GM12878 (cell line): ENCODE measurements at regions not wholly inside any gene's neighbourhood (a gene's known extent, or its start where the extent isn't known, plus 50 kb on each side); places are given as distances from the start of the nearest gene placed in this dataset.

Experiments used
- ATAC-seq: fragments of 200-7000 bp; cut with Tn5 transposase; 3 replicates; pipeline ENCODE4 v1.9.1; 2020; ENCODE audit warnings: mild to moderate bottlenecking, moderate library complexity
- BruUV-seq: library from RNA; stranded (reverse); fragments of 400-500 nt; replicated peaks from 2 replicates; lab custom pipeline; 2021; lab: Mats Ljungman, UMichigan
- CTCF ChIA-PET: fragments of 300-600 bp; sonication (Branson Sonifier 250); formaldehyde crosslinking; extraction: SDS; loops from one replicate; lab custom pipeline; 2021; ENCODE audit warnings: inconsistent platforms; lab: Yijun Ruan, JAX
- POLR2A ChIA-PET: fragments of 350-600 bp; formaldehyde crosslinking; extraction: SDS; loops from one replicate; lab custom pipeline; 2021; ENCODE audit warnings: inconsistent platforms; lab: Charles Lee
- RAD21 ChIA-PET: fragments of 300-600 bp; sonication (Branson Sonifier 250); formaldehyde crosslinking; loops from one replicate; lab custom pipeline; 2023; ENCODE audit warnings: antibody characterized with exemption; ENCODE audit not compliant: unreplicated experiment; lab: Charles Lee
- SMC1A ChIA-PET: fragments of 300-600 bp; sonication (Branson Sonifier 250); formaldehyde crosslinking; loops from one replicate; lab custom pipeline; 2023; ENCODE audit not compliant: unreplicated experiment, uncharacterized antibody; lab: Charles Lee
- DNase-seq: peaks from one replicate; pipeline ENCODE4 v3.0.0-alpha.2; 2011; ENCODE audit warnings: low read depth, low spot score
- FAIRE-seq: peaks from 3 replicates; lab custom pipeline; 2011; peaks lifted over from hg19 to GRCh38; lab: Jason Lieb, UNC
- H2AFZ ChIP-seq: 2 replicates; pipeline ENCODE4 v1.6.0; 2011; ENCODE audit warnings: low read depth, low read length, control low read depth; ENCODE audit not compliant: control insufficient read depth
- H3K27ac ChIP-seq: 2 replicates; pipeline ENCODE4 v1.5.1; 2011; ENCODE audit warnings: control low read depth; ENCODE audit not compliant: control insufficient read depth, insufficient read depth
- H3K27me3 ChIP-seq, 2 experiments: replicated peaks in 1 of 2; 2 replicates each; pipeline versions ENCODE4 v1.6.0 to v1.6.1; 2011; ENCODE audit warnings: low read length in 1 of 2; ENCODE audit not compliant: control insufficient read depth in 2 of 2, insufficient read depth in 2 of 2
- H3K36me3 ChIP-seq, 2 experiments: 2 replicates each; pipeline ENCODE4 v1.5.1; 2011; ENCODE audit warnings: low read length in 1 of 2; ENCODE audit not compliant: control insufficient read depth in 2 of 2, insufficient read depth in 2 of 2
- H3K4me1 ChIP-seq: 2 replicates; pipeline ENCODE4 v1.6.1; 2011; ENCODE audit warnings: mild to moderate bottlenecking, low read length, moderate library complexity, mixed read lengths; ENCODE audit not compliant: control insufficient read depth, insufficient read depth
- H3K4me2 ChIP-seq: 2 replicates; pipeline ENCODE4 v1.6.0; 2011; ENCODE audit warnings: control low read depth; ENCODE audit not compliant: control insufficient read depth, insufficient read depth
- H3K4me3 ChIP-seq: fragments of 200-600 bp; sonication (generic); 2 replicates; pipeline ENCODE4 v1.5.1; 2016
- H3K79me2 ChIP-seq: 2 replicates; pipeline ENCODE4 v1.6.0; 2011; ENCODE audit warnings: low read length; ENCODE audit not compliant: control insufficient read depth, insufficient read depth
- H3K9ac ChIP-seq: 2 replicates; pipeline ENCODE4 v1.8.0; 2011; ENCODE audit warnings: low read length, control low read depth, mixed read lengths; ENCODE audit not compliant: control insufficient read depth, insufficient read depth
- H3K9me3 ChIP-seq: replicated peaks from 3 replicates; pipeline ENCODE4 v1.5.1; 2011; ENCODE audit warnings: mild to moderate bottlenecking, low read length; ENCODE audit not compliant: control insufficient read depth, insufficient read depth
- H4K20me1 ChIP-seq: 2 replicates; pipeline ENCODE4 v1.6.0; 2011; ENCODE audit not compliant: control insufficient read depth, insufficient read depth
- EZH2 ChIP-seq: IDR thresholded peaks from 2 replicates; pipeline ENCODE4 v1.6.1; 2012; ENCODE audit warnings: low read depth, mild to moderate bottlenecking, control low read depth, inconsistent platforms, low read length, borderline replicate concordance; ENCODE audit not compliant: control insufficient read depth
- GABPA ChIP-seq: IDR thresholded peaks from 2 replicates; pipeline ENCODE4 v1.6.1; 2014; ENCODE audit warnings: antibody characterized with exemption, low read depth, mild to moderate bottlenecking, inconsistent platforms
- HDGF ChIP-seq: fragments of 450-650 bp; IDR thresholded peaks from 2 replicates; pipeline ENCODE4 v1.6.1; 2016; ENCODE audit warnings: antibody characterized with exemption
- IKZF2 ChIP-seq, 2 experiments: fragments of 450-650 bp; IDR thresholded peaks; 2 replicates each; pipeline ENCODE4 v1.6.1; 2017; ENCODE audit warnings: mild to moderate bottlenecking in 2 of 2, moderate library complexity in 2 of 2
- NFXL1 ChIP-seq: fragments of 450-650 bp; IDR thresholded peaks from 2 replicates; pipeline ENCODE4 v1.6.1; 2017; ENCODE audit warnings: antibody characterized with exemption, mild to moderate bottlenecking, borderline replicate concordance
- SIN3A ChIP-seq: IDR thresholded peaks from 2 replicates; pipeline ENCODE4 v1.6.1; 2012; ENCODE audit warnings: low read depth, low read length, improper control_type of control experiment
- SIX5 ChIP-seq: IDR thresholded peaks from 2 replicates; pipeline ENCODE4 v1.6.1; 2011; ENCODE audit warnings: mild to moderate bottlenecking, low read depth, low read length, moderate library complexity; ENCODE audit not compliant: severe bottlenecking
- SMC3 ChIP-seq: IDR thresholded peaks from 2 replicates; pipeline ENCODE4 v1.6.1; 2011; ENCODE audit warnings: low read length, improper control_type of control experiment, borderline replicate concordance
- SPI1 ChIP-seq: IDR thresholded peaks from 2 replicates; pipeline ENCODE4 v1.6.1; 2011; ENCODE audit warnings: low read depth, mild to moderate bottlenecking, low read length, moderate library complexity, borderline replicate concordance; ENCODE audit not compliant: insufficient read depth
- YBX1 ChIP-seq: fragments of 450-650 bp; IDR thresholded peaks from 2 replicates; pipeline ENCODE4 v1.6.1; 2016; ENCODE audit warnings: antibody characterized with exemption
- YY1 ChIP-seq: IDR thresholded peaks from 2 replicates; pipeline ENCODE4 v1.6.1; 2011; ENCODE audit warnings: low read depth, mild to moderate bottlenecking, low read length
- ZNF207 ChIP-seq: fragments of 450-650 bp; IDR thresholded peaks from 2 replicates; pipeline ENCODE4 v1.6.1; 2014; ENCODE audit warnings: antibody characterized with exemption, mild to moderate bottlenecking, borderline replicate concordance
- WGBS: methylation state at CpG from one replicate; pipeline ENCODE4 v1.1.6; 2016; ENCODE audit warnings: low lambda C conversion rate; ENCODE audit not compliant: insufficient replicate concordance, insufficient coverage; ENCODE audit errors: missing lambda C conversion rate; 5-methylcytosine and 5-hydroxymethylcytosine counted together
- in situ Hi-C: fragments of 300-500 bp; cut with MboI; formaldehyde crosslinking; loops from 9 replicates; pipeline ENCODE4 v1.14.3; 2018; ENCODE audit warnings: mixed read lengths
- intact Hi-C: fragments of 100-400 bp; cut with micrococcal nuclease; formaldehyde crosslinking; loops from one replicate; pipeline ENCODE4 v1.14.2; 2022; ENCODE audit not compliant: unreplicated experiment
- TF ChIP-seq, protein P1 (sequence below): fragments of 450-650 bp; conservative IDR thresholded peaks from 2 replicates; pipeline ENCODE4 v1.6.1; 2017; ENCODE audit warnings: mild to moderate bottlenecking, moderate library complexity
- TF ChIP-seq, protein P2 (sequence below): fragments of 450-650 bp; IDR thresholded peaks from 2 replicates; pipeline ENCODE4 v1.6.1; 2018; ENCODE audit warnings: mild to moderate bottlenecking, low read depth, moderate library complexity; ENCODE audit not compliant: partially characterized antibody
- TF ChIP-seq, protein P3 (sequence below): fragments of 450-650 bp; formaldehyde crosslinking; IDR thresholded peaks from 2 replicates; pipeline ENCODE4 v1.4.0; 2022; ENCODE audit warnings: mild to moderate bottlenecking, moderate library complexity

DNA sequence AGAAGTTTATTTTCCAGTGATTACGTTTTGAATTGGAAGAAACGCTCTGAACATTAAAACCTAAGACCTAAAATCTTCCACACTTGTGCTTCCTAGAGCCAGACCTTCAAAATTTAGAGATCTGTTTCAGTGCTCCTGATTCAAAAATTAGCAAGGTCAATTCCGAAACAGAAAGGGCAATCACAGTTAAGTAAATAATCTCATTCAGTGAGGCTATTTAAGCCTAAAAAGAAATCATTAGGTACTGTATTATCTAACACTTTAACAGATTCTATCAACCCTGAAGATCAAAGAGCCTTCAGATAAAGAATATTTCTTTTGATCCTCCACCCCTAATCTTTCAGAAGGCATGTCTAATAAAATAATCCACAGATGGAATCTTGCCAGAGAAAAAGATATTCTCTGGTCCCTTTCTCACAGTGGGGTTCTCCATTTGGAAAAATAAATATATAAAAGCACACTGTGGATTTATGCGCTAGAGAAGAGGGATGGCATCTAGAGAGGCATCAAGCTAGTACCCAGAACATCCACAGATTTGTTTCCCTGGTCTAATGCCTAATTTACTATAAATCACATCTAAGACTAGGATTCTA is 54.4 kb downstream of the ZZZ3 start (continued):
- TF ChIP-seq, protein P1, sequence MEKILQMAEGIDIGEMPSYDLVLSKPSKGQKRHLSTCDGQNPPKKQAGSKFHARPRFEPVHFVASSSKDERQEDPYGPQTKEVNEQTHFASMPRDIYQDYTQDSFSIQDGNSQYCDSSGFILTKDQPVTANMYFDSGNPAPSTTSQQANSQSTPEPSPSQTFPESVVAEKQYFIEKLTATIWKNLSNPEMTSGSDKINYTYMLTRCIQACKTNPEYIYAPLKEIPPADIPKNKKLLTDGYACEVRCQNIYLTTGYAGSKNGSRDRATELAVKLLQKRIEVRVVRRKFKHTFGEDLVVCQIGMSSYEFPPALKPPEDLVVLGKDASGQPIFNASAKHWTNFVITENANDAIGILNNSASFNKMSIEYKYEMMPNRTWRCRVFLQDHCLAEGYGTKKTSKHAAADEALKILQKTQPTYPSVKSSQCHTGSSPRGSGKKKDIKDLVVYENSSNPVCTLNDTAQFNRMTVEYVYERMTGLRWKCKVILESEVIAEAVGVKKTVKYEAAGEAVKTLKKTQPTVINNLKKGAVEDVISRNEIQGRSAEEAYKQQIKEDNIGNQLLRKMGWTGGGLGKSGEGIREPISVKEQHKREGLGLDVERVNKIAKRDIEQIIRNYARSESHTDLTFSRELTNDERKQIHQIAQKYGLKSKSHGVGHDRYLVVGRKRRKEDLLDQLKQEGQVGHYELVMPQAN = no peak
- TF ChIP-seq GABPA (no peak), SIN3A (no peak)

DNA sequence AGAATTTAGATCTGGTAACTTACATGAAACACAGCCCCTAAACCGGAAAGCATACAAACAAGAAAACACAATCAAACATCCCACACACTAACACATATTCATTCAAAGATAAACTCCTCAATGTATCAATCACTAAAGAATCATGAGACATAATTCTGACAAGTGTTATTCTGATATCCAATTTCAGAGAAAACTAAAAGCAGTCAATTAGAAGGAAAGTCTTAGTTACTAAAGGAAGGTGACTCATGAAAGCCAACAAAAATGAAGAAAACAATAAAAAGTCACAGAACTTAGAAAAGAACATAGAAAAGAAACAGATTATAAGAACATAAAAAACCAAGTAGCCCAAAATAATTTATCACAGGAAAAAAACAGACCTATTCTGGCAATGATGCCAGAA is 57.2 kb downstream of the ZZZ3 start:
- no peak for ATAC-seq
- SMC1A ChIA-PET = interaction anchor here (1.2 to 1.6 kb wide), 2 partner anchors 34 to 200 kb away, joined by 3 to 4 read pairs; no protein-coding TSS in a partner anchor
- in situ Hi-C loops (no loop called here), intact Hi-C loops (no loop called here)
- Histone ChIP-seq H3K4me3 (no peak overlapping the region), H3K9me3 (no peaks in the 10 kb centered on the region), H4K20me1 (no peaks in the 10 kb centered on the region), H3K4me2 (no peak overlapping the region), H3K27me3 (no peaks in the 10 kb centered on the region), H3K36me3 (peaks cover 0 to 9% of the 10 kb centered on the region in 2 experiments; a peak in 2 of 4 replicates), H3K79me2 (no peaks in the 10 kb centered on the region), H3K9ac (no peak overlapping the region), H3K4me1 (no peaks in the 10 kb centered on the region), H2AFZ (no peak overlapping the region), H3K27ac (no peak overlapping the region)
- RAD21 ChIA-PET = no interaction called here
- POLR2A ChIA-PET = no interaction called here
- BruUV-seq = no TSS peak
- WGBS = 95% methylated on average over 1 of the region's 1 CpG
- CTCF ChIA-PET = no interaction called here
- DNase-seq = no peak
- FAIRE-seq = no peak
- TF ChIP-seq SMC3 (no peak), SIX5 (no peak), EZH2 (no peak), YBX1 (no peak), IKZF2 (IDR thresholded peaks at IDR 0.05) (no peak), NFXL1 (no peak), SPI1 (no peak), ZNF207 (no peak), HDGF (no peak), YY1 (no peak)
- TF ChIP-seq, protein P2, sequence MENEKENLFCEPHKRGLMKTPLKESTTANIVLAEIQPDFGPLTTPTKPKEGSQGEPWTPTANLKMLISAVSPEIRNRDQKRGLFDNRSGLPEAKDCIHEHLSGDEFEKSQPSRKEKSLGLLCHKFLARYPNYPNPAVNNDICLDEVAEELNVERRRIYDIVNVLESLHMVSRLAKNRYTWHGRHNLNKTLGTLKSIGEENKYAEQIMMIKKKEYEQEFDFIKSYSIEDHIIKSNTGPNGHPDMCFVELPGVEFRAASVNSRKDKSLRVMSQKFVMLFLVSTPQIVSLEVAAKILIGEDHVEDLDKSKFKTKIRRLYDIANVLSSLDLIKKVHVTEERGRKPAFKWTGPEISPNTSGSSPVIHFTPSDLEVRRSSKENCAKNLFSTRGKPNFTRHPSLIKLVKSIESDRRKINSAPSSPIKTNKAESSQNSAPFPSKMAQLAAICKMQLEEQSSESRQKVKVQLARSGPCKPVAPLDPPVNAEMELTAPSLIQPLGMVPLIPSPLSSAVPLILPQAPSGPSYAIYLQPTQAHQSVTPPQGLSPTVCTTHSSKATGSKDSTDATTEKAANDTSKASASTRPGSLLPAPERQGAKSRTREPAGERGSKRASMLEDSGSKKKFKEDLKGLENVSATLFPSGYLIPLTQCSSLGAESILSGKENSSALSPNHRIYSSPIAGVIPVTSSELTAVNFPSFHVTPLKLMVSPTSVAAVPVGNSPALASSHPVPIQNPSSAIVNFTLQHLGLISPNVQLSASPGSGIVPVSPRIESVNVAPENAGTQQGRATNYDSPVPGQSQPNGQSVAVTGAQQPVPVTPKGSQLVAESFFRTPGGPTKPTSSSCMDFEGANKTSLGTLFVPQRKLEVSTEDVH = no peak
- TF ChIP-seq, protein P3, sequence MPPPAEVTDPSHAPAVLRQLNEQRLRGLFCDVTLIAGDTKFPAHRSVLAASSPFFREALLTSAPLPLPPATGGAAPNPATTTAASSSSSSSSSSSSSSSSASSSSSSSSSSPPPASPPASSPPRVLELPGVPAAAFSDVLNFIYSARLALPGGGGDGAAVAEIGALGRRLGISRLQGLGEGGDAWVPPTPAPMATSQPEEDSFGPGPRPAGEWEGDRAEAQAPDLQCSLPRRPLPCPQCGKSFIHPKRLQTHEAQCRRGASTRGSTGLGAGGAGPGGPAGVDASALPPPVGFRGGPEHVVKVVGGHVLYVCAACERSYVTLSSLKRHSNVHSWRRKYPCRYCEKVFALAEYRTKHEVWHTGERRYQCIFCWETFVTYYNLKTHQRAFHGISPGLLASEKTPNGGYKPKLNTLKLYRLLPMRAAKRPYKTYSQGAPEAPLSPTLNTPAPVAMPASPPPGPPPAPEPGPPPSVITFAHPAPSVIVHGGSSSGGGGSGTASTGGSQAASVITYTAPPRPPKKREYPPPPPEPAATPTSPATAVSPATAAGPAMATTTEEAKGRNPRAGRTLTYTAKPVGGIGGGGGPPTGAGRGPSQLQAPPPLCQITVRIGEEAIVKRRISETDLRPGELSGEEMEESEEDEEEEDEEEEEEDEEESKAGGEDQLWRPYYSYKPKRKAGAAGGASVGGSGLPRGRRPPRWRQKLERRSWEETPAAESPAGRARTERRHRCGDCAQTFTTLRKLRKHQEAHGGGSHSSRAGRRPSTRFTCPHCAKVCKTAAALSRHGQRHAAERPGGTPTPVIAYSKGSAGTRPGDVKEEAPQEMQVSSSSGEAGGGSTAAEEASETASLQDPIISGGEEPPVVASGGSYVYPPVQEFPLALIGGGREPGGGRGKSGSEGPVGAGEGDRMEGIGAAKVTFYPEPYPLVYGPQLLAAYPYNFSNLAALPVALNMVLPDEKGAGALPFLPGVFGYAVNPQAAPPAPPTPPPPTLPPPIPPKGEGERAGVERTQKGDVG = no peak
